ENCODE measurements at regions not wholly inside any gene's neighbourhood (a gene's known extent, or its start where the extent isn't known, plus 50 kb on each side); places are given as distances from the start of the nearest gene placed in this dataset.

- Histone ChIP-seq H3K27ac (ENCODE audit: insufficient read depth, low read length) (no peak overlapping the region), H3K9me3 (ENCODE audit: control insufficient read depth, insufficient read depth, low read length) (no peaks in the 10 kb centered on the region), H3K4me1 (ENCODE audit: control insufficient read depth, insufficient read depth, low read length) (peaks cover 6% of the 10 kb centered on the region), H2AK9ac (replicated peaks; ENCODE audit: low read depth, low read length, poor library complexity) (no peak overlapping the region), H3K4ac (ENCODE audit: low read depth, low read length) (no peak overlapping the region), H3K79me1 (ENCODE audit: low read depth in 1 of 2, low read length in 2 of 2) (no peaks in the 10 kb centered on the region), H2BK120ac (ENCODE audit: low read depth, low read length) (no peak overlapping the region), H3K18ac (ENCODE audit: low read depth, low read length) (no peak overlapping the region), H4K91ac (ENCODE audit: insufficient read depth, low read depth, low read length) (no peak overlapping the region), H4K5ac (ENCODE audit: low read depth, low read length) (no peak overlapping the region), H3K9ac (ENCODE audit: low read depth, low read length) (no peak overlapping the region), H2AFZ (replicated peaks; ENCODE audit: low read length, poor library complexity) (no peak overlapping the region), H2BK20ac (ENCODE audit: low read depth, low read length) (no peak overlapping the region), H3K27me3 (ENCODE audit: control insufficient read depth, insufficient read depth, low read length) (no peaks in the 10 kb centered on the region), H4K8ac (ENCODE audit: low read depth in 2 of 2, low read length in 2 of 2) (no peak overlapping the region), H4K20me1 (ENCODE audit: insufficient read depth, low read length) (no peaks in the 10 kb centered on the region), H3K9me1 (ENCODE audit: insufficient read depth, low read length) (no peaks in the 10 kb centered on the region; the same call in 1 of the 2 replicates), H3K56ac (ENCODE audit: extremely low read depth, insufficient read depth, low read length) (no peak overlapping the region), H2BK5ac (ENCODE audit: low read depth, low read length, poor library complexity, severe bottlenecking) (no peak overlapping the region), H2AK5ac (ENCODE audit: low read depth, low read length) (no peak overlapping the region), H3K4me2 (ENCODE audit: low read depth, low read length) (no peak overlapping the region), H3K4me3 (ENCODE audit: insufficient read depth, low read depth, low read length) (no peak overlapping the region), H3K14ac (replicated peaks; ENCODE audit: low read depth, low read length) (no peak overlapping the region), H2BK15ac (ENCODE audit: low read depth, low read length) (no peak overlapping the region), H3K36me3 (ENCODE audit: control insufficient read depth, insufficient read depth, low read length) (no peaks in the 10 kb centered on the region), H3K23ac (ENCODE audit: low read depth, low read length) (no peak overlapping the region)
- in situ Hi-C loops (cut with MboI; ENCODE audit: low sequenced_read_pairs) (no loop called here), intact Hi-C loops (cut with micrococcal nuclease) (no loop called here), dilution Hi-C loops (cut with HindIII; ENCODE audit: low sequenced_read_pairs, unreplicated experiment) (no loop called here)
- ChIA-PET CTCF (no interaction called here), POLR2A (ENCODE audit: unreplicated experiment) (no interaction called here)
- BruUV-seq (replicated peaks): no TSS peak
- no peak for DNase-seq
- TF ChIP-seq RFX5 (IDR thresholded peaks at IDR 0.05; ENCODE audit: low read depth, low read length) (no peak), POLR2A (IDR thresholded peaks at IDR 0.05; ENCODE audit: low read depth, low read length) (no peak), RAD21 (IDR thresholded peaks at IDR 0.05; ENCODE audit: low read length) (no peak)
- ATAC-seq (ENCODE audit: low read depth): no peak
Observed at GRCh38 chr14:65357689-65358088, 54.8 kb upstream of the FUT8 start.

Measured in IMR-90 (cell line).